ENCODE measurements at regions not wholly inside any gene's neighbourhood (a gene's known extent, or its start where the extent isn't known, plus 50 kb on each side); places are given as distances from the start of the nearest gene placed in this dataset.
"Not testable (repeated sequence)": the region's sequence is repeated elsewhere in the genome, so short reads cannot be mapped to it uniquely, and the experiment has no call there.

GRCh38 chr7:46294381-46294780 is 373.3 kb upstream of the IGFBP3 start:
- DNase-seq (ENCODE audit: low read depth in 2 of 2) = no peak

- DNase-seq (ENCODE audit: low read depth in 2 of 2) = no peak
Measured at GRCh38 chr7:46292741-46293140, 371.7 kb upstream of the IGFBP3 start.

GRCh38 chr7:46291601-46292150 is 370.6 kb upstream of the IGFBP3 start:
- no peak for DNase-seq (ENCODE audit: low read depth in 2 of 2)

GRCh38 chr7:46291050-46291438 is 370.0 kb upstream of the IGFBP3 start:
- no peak for DNase-seq (ENCODE audit: low read depth in 2 of 2)

- no peak for DNase-seq (ENCODE audit: low read depth in 2 of 2)
Measured at GRCh38 chr7:46290374-46291049, 369.4 kb upstream of the IGFBP3 start.

- no peak for DNase-seq (ENCODE audit: low read depth in 2 of 2)
Measured at GRCh38 chr7:46288861-46289260, 367.8 kb upstream of the IGFBP3 start.

GRCh38 chr7:46288010-46288409 is 366.9 kb upstream of the IGFBP3 start:
- DNase-seq (ENCODE audit: low read depth in 2 of 2) = no peak

- DNase-seq (ENCODE audit: low read depth in 2 of 2) = no peak
Measured at GRCh38 chr7:46286957-46287356, 365.9 kb upstream of the IGFBP3 start.

GRCh38 chr7:46286356-46286755 is 365.3 kb upstream of the IGFBP3 start:
- DNase-seq (ENCODE audit: low read depth in 2 of 2) = no peak

- DNase-seq (ENCODE audit: low read depth in 2 of 2) = no peak
Measured at GRCh38 chr7:46285878-46286277, 364.8 kb upstream of the IGFBP3 start.

GRCh38 chr7:46283852-46284251 is 362.8 kb upstream of the IGFBP3 start:
- DNase-seq (ENCODE audit: low read depth in 2 of 2) = no peak

GRCh38 chr7:46282155-46282554 is 361.1 kb upstream of the IGFBP3 start:
- no peak for DNase-seq (ENCODE audit: low read depth in 2 of 2)

GRCh38 chr7:46281071-46281470 is 360.0 kb upstream of the IGFBP3 start:
- DNase-seq (ENCODE audit: low read depth in 2 of 2) = no peak

- no peak for DNase-seq (ENCODE audit: low read depth in 2 of 2)
Measured at GRCh38 chr7:46279290-46279689, 358.2 kb upstream of the IGFBP3 start.

GRCh38 chr7:46264646-46265045 is 343.6 kb upstream of the IGFBP3 start:
- no peak for DNase-seq (ENCODE audit: low read depth in 2 of 2)

GRCh38 chr7:46261638-46262037 is 340.6 kb upstream of the IGFBP3 start:
- DNase-seq (ENCODE audit: low read depth in 2 of 2) = not testable (repeated sequence)

- no peak for DNase-seq (ENCODE audit: low read depth in 2 of 2)
Measured at GRCh38 chr7:46259947-46260346, 338.9 kb upstream of the IGFBP3 start.

GRCh38 chr7:46257761-46258448 is 336.8 kb upstream of the IGFBP3 start:
- no peak for DNase-seq (ENCODE audit: low read depth in 2 of 2)

- DNase-seq (ENCODE audit: low read depth in 2 of 2) = no peak
Measured at GRCh38 chr7:46256870-46257661, 336.0 kb upstream of the IGFBP3 start.

- no peak for DNase-seq (ENCODE audit: low read depth in 2 of 2)
Measured at GRCh38 chr7:46253520-46253919, 332.4 kb upstream of the IGFBP3 start.

GRCh38 chr7:46247664-46248063 is 326.6 kb upstream of the IGFBP3 start:
- DNase-seq (ENCODE audit: low read depth in 2 of 2) = no peak

GRCh38 chr7:46245586-46246111 is 324.6 kb upstream of the IGFBP3 start:
- DNase-seq (ENCODE audit: low read depth in 2 of 2) = no peak
